Astrocyte of the spinal cord (primary cell): ENCODE measurements at regions not wholly inside any gene's neighbourhood (a gene's known extent, or its start where the extent isn't known, plus 50 kb on each side); places are given as distances from the start of the nearest gene placed in this dataset.
"Not testable (repeated sequence)": the region's sequence is repeated elsewhere in the genome, so short reads cannot be mapped to it uniquely, and the experiment has no call there.

Experiments
- DNase-seq: peaks from one replicate; pipeline ENCODE4 v3.0.0; 2011; ENCODE audit warnings: low read depth, low spot score
- H3K4me3 ChIP-seq: 2 replicates; pipeline ENCODE4 v1.5.1; 2011; ENCODE audit warnings: low read depth, mild to moderate bottlenecking, low read length, moderate library complexity
- in situ Hi-C: cut with HindIII; loops from 2 replicates; pipeline ENCODE4 v1.10.0; 2017; ENCODE audit warnings: low sequenced_read_pairs
- TF ChIP-seq, protein P1 (sequence below): IDR thresholded peaks from 2 replicates; pipeline ENCODE4 v1.5.1; 2012; ENCODE audit warnings: low read depth, mild to moderate bottlenecking, low read length, inconsistent platforms

DNA sequence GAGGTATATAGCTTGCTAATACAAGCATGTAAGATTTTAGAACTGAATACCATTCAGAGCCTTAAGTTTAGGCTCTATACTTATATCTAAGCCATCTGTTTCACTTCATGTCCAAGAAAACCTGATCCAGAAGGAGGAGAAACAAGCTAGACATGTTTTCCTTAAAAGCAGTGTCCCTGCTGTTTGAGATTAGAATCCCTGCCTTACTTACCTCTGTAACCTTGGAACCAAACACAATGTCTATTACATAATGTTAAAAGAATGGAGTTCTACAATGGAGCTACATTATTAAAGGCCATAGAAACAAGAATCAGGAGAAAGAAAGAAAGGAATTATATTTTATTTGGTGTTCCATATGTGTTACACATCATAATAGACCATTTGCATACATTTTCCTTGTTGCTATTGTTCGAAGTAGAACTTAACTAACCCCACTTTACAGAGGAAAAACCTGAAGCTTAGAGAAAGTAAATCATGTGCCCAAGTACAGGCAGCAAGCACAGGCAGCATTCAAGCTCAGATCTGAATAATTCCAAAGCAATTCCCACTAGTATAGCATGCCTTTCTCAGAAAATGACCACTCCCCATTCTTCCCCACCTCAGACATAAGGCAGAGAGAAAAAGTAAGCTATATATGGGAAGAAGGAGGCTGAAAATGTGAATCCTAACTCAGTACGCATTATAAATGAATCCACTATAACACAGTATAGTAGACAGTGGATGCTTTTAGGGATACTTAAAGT lies 380.1 kb upstream of the SPAG17 start:
- TF ChIP-seq, protein P1, sequence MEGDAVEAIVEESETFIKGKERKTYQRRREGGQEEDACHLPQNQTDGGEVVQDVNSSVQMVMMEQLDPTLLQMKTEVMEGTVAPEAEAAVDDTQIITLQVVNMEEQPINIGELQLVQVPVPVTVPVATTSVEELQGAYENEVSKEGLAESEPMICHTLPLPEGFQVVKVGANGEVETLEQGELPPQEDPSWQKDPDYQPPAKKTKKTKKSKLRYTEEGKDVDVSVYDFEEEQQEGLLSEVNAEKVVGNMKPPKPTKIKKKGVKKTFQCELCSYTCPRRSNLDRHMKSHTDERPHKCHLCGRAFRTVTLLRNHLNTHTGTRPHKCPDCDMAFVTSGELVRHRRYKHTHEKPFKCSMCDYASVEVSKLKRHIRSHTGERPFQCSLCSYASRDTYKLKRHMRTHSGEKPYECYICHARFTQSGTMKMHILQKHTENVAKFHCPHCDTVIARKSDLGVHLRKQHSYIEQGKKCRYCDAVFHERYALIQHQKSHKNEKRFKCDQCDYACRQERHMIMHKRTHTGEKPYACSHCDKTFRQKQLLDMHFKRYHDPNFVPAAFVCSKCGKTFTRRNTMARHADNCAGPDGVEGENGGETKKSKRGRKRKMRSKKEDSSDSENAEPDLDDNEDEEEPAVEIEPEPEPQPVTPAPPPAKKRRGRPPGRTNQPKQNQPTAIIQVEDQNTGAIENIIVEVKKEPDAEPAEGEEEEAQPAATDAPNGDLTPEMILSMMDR = no peak
- in situ Hi-C loops = no loop called here
- DNase-seq = no peak
- H3K4me3 ChIP-seq = no peak overlapping the region

DNA sequence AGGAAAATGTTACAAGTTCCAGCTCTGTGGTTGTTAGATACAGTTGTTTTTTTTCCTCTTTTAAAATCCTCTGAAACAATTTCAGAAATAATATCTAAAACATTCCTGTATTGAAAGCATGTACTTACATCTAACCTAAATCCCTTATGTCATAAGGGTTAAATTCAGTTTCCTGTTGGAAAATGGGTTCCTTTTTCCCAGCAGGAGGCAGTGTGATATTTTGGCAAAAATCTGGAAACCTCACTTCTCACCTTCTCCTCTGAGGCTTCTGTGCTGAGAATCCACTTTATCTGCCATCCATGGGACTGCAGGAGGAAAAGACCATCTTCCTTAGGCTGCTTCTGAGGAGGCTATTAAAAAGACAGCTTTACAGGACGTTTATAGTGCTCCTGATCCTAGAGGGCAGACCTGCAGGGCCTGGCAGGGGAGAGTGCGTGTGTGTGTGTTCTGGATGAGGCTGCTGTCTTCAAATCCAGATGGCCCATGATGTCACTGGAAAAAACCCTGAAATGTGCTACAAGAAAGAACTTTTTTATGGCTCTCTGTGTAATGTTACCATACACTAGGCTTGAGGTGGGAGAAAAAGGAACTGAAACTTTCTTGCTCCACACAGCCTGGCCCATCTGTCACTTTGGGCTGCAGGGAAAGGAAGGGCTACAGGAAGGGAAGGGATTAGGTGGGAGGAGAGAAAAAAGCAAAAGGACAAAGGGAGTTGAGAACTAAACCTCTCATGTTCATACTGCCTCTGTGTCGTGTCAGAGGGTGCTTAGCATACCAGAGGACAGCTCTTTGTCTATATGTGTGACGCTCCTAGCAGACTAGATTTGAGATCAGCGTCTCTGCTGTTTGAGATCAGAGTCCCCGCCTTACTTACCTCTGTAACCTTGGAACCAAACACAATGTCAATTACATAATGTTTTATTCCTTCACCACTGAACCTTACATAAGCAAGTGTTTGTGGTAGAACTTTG lies 379.2 kb upstream of the SPAG17 start:
- no peak for DNase-seq
- H3K4me3 ChIP-seq = no peak overlapping the region
- in situ Hi-C loops = no loop called here
- TF ChIP-seq, protein P1 = no peak

DNA sequence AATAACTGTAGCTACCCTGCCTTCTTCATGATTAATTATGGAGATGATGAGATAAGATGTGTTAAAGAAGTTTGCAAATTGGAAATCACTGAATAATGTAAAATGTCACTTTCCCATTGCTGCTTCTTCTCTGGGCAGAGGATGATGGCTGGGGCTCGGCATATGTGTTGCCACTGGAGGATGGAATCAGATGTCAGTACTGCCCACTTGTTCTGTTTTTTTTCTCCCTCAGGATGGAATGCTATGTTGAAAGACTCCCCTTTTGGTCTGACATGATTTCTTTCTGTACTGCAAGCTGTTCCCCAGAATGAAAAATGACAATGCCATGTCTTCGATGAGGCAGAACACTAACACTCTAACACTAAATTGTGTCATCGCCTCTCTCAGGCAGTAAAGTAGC lies 373.9 kb upstream of the SPAG17 start:
- no peak for DNase-seq
- in situ Hi-C loops = no loop called here
- TF ChIP-seq, protein P1 = no peak

DNA sequence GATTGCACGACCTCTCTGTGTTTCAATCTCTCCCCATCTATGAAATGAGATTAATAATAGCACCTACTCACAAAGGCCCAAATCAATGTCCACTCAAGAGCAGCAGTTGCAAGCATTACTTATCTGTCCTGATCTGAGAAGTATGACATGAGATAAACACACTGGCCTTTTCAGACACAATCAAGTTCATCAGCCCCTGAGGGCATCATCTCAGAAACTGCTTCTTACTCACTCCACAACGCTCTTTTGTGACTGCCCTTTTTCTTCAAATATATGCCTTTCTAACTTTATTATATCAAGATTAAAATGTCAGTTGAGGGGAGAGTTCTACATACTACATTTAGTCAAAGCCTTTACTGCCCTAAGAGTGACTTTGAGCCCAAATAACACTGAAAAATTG lies 371.9 kb upstream of the SPAG17 start:
- TF ChIP-seq, protein P1 = no peak
- in situ Hi-C loops = no loop called here
- no peak for DNase-seq
- no peak overlapping the region for H3K4me3 ChIP-seq

More for the DNA sequence above, 373.9 kb upstream of the SPAG17 start:
- no peak overlapping the region for H3K4me3 ChIP-seq

DNA sequence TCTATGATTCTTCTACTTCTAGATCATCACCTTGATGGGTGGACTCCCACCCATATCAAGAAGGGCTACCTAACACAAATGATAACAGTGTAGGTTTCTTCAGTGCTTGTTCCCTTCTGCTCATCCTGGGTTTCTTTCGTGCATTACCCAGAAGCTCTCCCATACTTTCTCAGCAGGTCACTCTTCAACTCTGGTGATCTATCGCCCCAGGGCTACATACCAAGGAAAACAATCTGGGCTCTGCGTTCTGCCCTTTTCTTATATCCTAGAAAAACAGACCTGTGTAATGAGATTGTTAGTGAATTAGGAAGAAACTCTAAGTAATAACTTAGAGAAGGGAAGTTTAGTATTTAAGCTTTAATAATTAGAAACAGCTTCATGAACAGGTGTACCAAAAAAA lies 370.6 kb upstream of the SPAG17 start:
- TF ChIP-seq, protein P1 = no peak
- no peak overlapping the region for H3K4me3 ChIP-seq
- in situ Hi-C loops = no loop called here
- no peak for DNase-seq

DNA sequence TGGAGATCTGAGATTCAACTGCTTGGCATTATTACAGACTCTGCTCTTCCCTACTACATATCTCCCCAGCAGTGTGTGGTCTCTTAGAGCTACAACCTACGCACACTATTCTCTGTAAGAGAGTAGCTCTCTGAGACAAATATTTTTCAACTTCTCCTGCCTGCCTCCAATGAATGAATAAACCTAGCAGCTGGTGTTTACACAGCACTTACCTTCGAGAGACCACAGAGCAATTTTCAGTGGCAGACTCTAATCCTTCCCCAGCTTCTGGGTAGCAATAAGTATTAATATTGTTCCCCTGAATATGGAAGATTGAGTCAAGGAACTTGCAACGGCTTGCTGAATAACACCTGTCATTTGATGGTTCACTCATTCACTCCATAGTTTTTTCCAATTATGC lies 350.9 kb upstream of the SPAG17 start:
- no peak overlapping the region for H3K4me3 ChIP-seq
- DNase-seq = no peak
- in situ Hi-C loops = no loop called here
- TF ChIP-seq, protein P1 = no peak

DNA sequence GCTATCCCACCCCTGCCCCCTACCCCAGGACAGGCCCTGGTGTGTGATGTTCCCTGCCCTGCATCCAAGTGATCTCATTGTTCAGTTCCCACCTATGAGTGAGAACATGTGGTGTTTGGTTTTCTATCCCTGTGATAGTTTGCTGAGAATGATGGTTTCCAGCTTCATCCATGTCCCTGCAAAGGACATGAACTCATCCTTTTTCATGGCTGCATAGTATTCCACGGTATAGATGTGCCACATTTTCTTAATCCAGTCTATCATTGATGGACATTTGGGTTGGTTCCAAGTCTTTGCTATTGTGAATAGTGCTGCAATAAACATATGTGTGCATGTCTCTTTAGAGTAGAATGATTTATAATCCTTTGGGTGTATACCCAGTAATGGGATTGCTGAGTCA lies 326.9 kb upstream of the SPAG17 start:
- in situ Hi-C loops, H3K4me3 ChIP-seq, DNase-seq: not testable (repeated sequence)
